KMS-11 (cell line): ENCODE measurements at regions not wholly inside any gene's neighbourhood (a gene's known extent, or its start where the extent isn't known, plus 50 kb on each side); places are given as distances from the start of the nearest gene placed in this dataset.

Experiments used
- H2AFZ ChIP-seq: fragments of 200-600 bp; sonication (generic); 2 replicates; pipeline ENCODE4 v1.6.1; 2016; ENCODE audit warnings: antibody characterized with exemption, mixed run types, low read depth
- H3K27ac ChIP-seq: fragments of 200-600 bp; sonication (generic); 2 replicates; pipeline ENCODE4 v1.6.1; 2016; ENCODE audit warnings: mild to moderate bottlenecking, mixed run types
- H3K27me3 ChIP-seq: fragments of 200-600 bp; sonication (generic); 2 replicates; pipeline ENCODE4 v1.6.1; 2017; ENCODE audit warnings: mild to moderate bottlenecking, low read depth, mixed run types, moderate library complexity; ENCODE audit not compliant: insufficient read depth
- H3K36me3 ChIP-seq: fragments of 200-600 bp; sonication (generic); 2 replicates; pipeline ENCODE4 v1.6.1; 2017; ENCODE audit warnings: mild to moderate bottlenecking, mixed run types; ENCODE audit not compliant: insufficient read depth
- H3K4me1 ChIP-seq: fragments of 200-600 bp; sonication (generic); 2 replicates; pipeline ENCODE4 v1.6.1; 2016; ENCODE audit warnings: mild to moderate bottlenecking, low read depth, mixed run types; ENCODE audit not compliant: poor library complexity, severe bottlenecking
- H3K4me2 ChIP-seq: fragments of 200-600 bp; sonication (generic); 2 replicates; pipeline ENCODE4 v1.7.0; 2016; ENCODE audit warnings: mild to moderate bottlenecking, mixed run types
- H3K4me3 ChIP-seq: fragments of 200-600 bp; sonication (generic); IDR thresholded peaks from 2 replicates; pipeline ENCODE4 v1.6.1; 2017; ENCODE audit warnings: low read depth, low read length, mixed read lengths; ENCODE audit not compliant: insufficient read depth
- H3K79me2 ChIP-seq: fragments of 200-600 bp; sonication (generic); 2 replicates; pipeline ENCODE4 v1.6.1; 2016; ENCODE audit warnings: low read depth, mixed run types; ENCODE audit not compliant: insufficient read depth
- H3K9ac ChIP-seq: fragments of 200-600 bp; sonication (generic); 2 replicates; pipeline ENCODE4 v1.6.1; 2016; ENCODE audit warnings: mild to moderate bottlenecking, mixed run types
- H4K20me1 ChIP-seq: fragments of 200-600 bp; sonication (generic); 2 replicates; pipeline ENCODE4 v1.6.1; 2016; ENCODE audit warnings: mild to moderate bottlenecking, mixed run types; ENCODE audit not compliant: insufficient read depth
- CTCF ChIP-seq: fragments of 200-600 bp; sonication (generic); conservative IDR thresholded peaks from 2 replicates; pipeline ENCODE4 v1.6.1; 2017; ENCODE audit warnings: low read depth, mild to moderate bottlenecking, antibody characterized with exemption, low read length, moderate library complexity, mixed read lengths

- no peaks in the 10 kb centered on the region for H3K79me2 ChIP-seq
- no peak overlapping the region for H3K27ac ChIP-seq
- H3K4me3 ChIP-seq = no peak overlapping the region
- H3K27me3 ChIP-seq = peaks cover 4% of the 10 kb centered on the region; the same call in 1 of the 2 replicates
- no peak for TF ChIP-seq CTCF
- H3K4me2 ChIP-seq = no peak overlapping the region
- H3K4me1 ChIP-seq = peaks cover 4% of the 10 kb centered on the region
- no peak overlapping the region for H3K9ac ChIP-seq
- H4K20me1 ChIP-seq = no peaks in the 10 kb centered on the region
- no peak overlapping the region for H2AFZ ChIP-seq
- no peaks in the 10 kb centered on the region for H3K36me3 ChIP-seq
These were observed 2229.2 kb upstream of the C9orf72 start for GRCh38 chr9:29802454-29802853.

- no peak overlapping the region for H3K27ac ChIP-seq
These were observed 2233.8 kb upstream of the C9orf72 start for GRCh38 chr9:29806937-29807618.

GRCh38 chr9:29816954-29817703 lies 2243.8 kb upstream of the C9orf72 start:
- no peaks in the 10 kb centered on the region for H3K4me1 ChIP-seq
- H2AFZ ChIP-seq = no peak overlapping the region
- no peaks in the 10 kb centered on the region for H3K27me3 ChIP-seq
- H3K79me2 ChIP-seq = no peaks in the 10 kb centered on the region
- no peak overlapping the region for H3K27ac ChIP-seq
- no peaks in the 10 kb centered on the region for H4K20me1 ChIP-seq
- no peak overlapping the region for H3K4me2 ChIP-seq
- no peak for TF ChIP-seq CTCF
- H3K36me3 ChIP-seq = no peaks in the 10 kb centered on the region
- no peak overlapping the region for H3K4me3 ChIP-seq
- H3K9ac ChIP-seq = no peak overlapping the region

More at GRCh38 chr9:29806937-29807618, 2233.8 kb upstream of the C9orf72 start:
- Histone ChIP-seq H3K9ac (no peak overlapping the region), H3K4me2 (no peak overlapping the region), H2AFZ (no peak overlapping the region), H3K79me2 (no peaks in the 10 kb centered on the region), H4K20me1 (no peaks in the 10 kb centered on the region), H3K36me3 (no peaks in the 10 kb centered on the region), H3K27me3 (no peaks in the 10 kb centered on the region), H3K4me3 (no peak overlapping the region), H3K4me1 (no peaks in the 10 kb centered on the region)
- TF ChIP-seq CTCF = no peak

- Histone ChIP-seq H3K4me2 (no peak overlapping the region), H2AFZ (no peak overlapping the region), H3K4me3 (no peak overlapping the region), H3K9ac (no peak overlapping the region), H3K27ac (no peak overlapping the region), H3K27me3 (no peaks in the 10 kb centered on the region), H3K36me3 (no peaks in the 10 kb centered on the region), H4K20me1 (no peaks in the 10 kb centered on the region), H3K79me2 (no peaks in the 10 kb centered on the region), H3K4me1 (no peaks in the 10 kb centered on the region)
- no peak for TF ChIP-seq CTCF
These were observed 2249.2 kb upstream of the C9orf72 start for GRCh38 chr9:29822458-29822857.
